WTC11 (cell line): ENCODE measurements at regions not wholly inside any gene's neighbourhood (a gene's known extent, or its start where the extent isn't known, plus 50 kb on each side); places are given as distances from the start of the nearest gene placed in this dataset.
A peak's percentile ranks its signal among the peaks of the same experiment; 100 is the strongest.

ENCODE experiments used
- ATAC-seq: fragments of 200-7000 bp; cut with Tn5 transposase; 2 replicates; pipeline ENCODE4 v1.10.0; 2021; ENCODE audit warnings: mild to moderate bottlenecking, moderate library complexity
- CTCF ChIA-PET: fragments of 300-600 bp; sonication (Branson Sonifier 250); formaldehyde crosslinking; loops from one replicate; lab custom pipeline; 2021; ENCODE audit warnings: antibody characterized with exemption; lab: Charles Lee
- POLR2A ChIA-PET: fragments of 350-600 bp; sonication (Branson Sonifier 250); formaldehyde crosslinking; loops from one replicate; lab custom pipeline; 2021; ENCODE audit warnings: antibody characterized with exemption; lab: Charles Lee
- DNase-seq: peaks from one replicate; pipeline ENCODE4 v3.0.0; 2021; ENCODE audit warnings: low spot score
- H3K27ac Mint-ChIP-seq: 2 replicates; pipeline ENCODE4 v1.8.0; 2021; ENCODE audit warnings: mixed read lengths
- H3K27me3 Mint-ChIP-seq: 2 replicates; pipeline ENCODE4 v1.8.0; 2021; ENCODE audit warnings: low read depth, mild to moderate bottlenecking, moderate library complexity, mixed read lengths
- H3K36me3 Mint-ChIP-seq: 2 replicates; pipeline ENCODE4 v1.8.0; 2021; ENCODE audit warnings: mixed read lengths
- H3K4me1 Mint-ChIP-seq: 2 replicates; pipeline ENCODE4 v1.8.0; 2022; ENCODE audit warnings: mixed read lengths
- H3K4me3 Mint-ChIP-seq: 2 replicates; pipeline ENCODE4 v1.8.0; 2021; ENCODE audit warnings: mild to moderate bottlenecking, moderate library complexity, mixed read lengths
- H3K9me3 Mint-ChIP-seq: 2 replicates; pipeline ENCODE4 v1.8.0; 2021; ENCODE audit warnings: mixed read lengths
- CREB1 ChIP-seq: sonication (generic); formaldehyde crosslinking; IDR thresholded peaks from 2 replicates; pipeline ENCODE4 v1.8.0; 2023; ENCODE audit warnings: mild to moderate bottlenecking, missing genetic modification reagents
- ELF4 ChIP-seq: sonication (generic); formaldehyde crosslinking; IDR thresholded peaks from 2 replicates; pipeline ENCODE4 v1.8.1; 2022; ENCODE audit warnings: low read depth, mild to moderate bottlenecking, moderate library complexity, missing genetic modification reagents
- ESRRA ChIP-seq: sonication (generic); formaldehyde crosslinking; IDR thresholded peaks from 2 replicates; pipeline ENCODE4 v1.8.1; 2022; ENCODE audit warnings: mild to moderate bottlenecking, missing genetic modification reagents, borderline replicate concordance
- FOXJ3 ChIP-seq: sonication (generic); formaldehyde crosslinking; IDR thresholded peaks from 2 replicates; pipeline ENCODE4 v1.9.0; 2021; ENCODE audit warnings: missing genetic modification reagents, mild to moderate bottlenecking, borderline replicate concordance
- FOXP1 ChIP-seq: sonication (generic); formaldehyde crosslinking; IDR thresholded peaks from 2 replicates; pipeline ENCODE4 v1.8.0; 2022; ENCODE audit warnings: missing genetic modification reagents, mild to moderate bottlenecking, moderate library complexity, borderline replicate concordance
- GRHL2 ChIP-seq: fragments of 250-450 bp; sonication (Bioruptor Pico); IDR thresholded peaks from 2 replicates; pipeline ENCODE4 v1.8.0; 2022; ENCODE audit warnings: mild to moderate bottlenecking, moderate library complexity; ENCODE audit not compliant: insufficient replicate concordance, severe bottlenecking
- JAZF1 ChIP-seq: fragments of 250-450 bp; sonication (Bioruptor Pico); IDR thresholded peaks from 2 replicates; pipeline ENCODE4 v1.9.0; 2021; ENCODE audit warnings: moderate library complexity, mild to moderate bottlenecking, inconsistent platforms
- NFATC4 ChIP-seq: fragments of 250-450 bp; sonication (Bioruptor Pico); IDR thresholded peaks from 2 replicates; pipeline ENCODE4 v1.9.0; 2021; ENCODE audit warnings: mild to moderate bottlenecking
- NR1H2 ChIP-seq: sonication (generic); formaldehyde crosslinking; IDR thresholded peaks from 2 replicates; pipeline ENCODE4 v1.9.0; 2021; ENCODE audit warnings: mild to moderate bottlenecking, moderate library complexity, missing genetic modification reagents
- TEAD4 ChIP-seq: sonication (generic); formaldehyde crosslinking; IDR thresholded peaks from 2 replicates; pipeline ENCODE4 v1.8.0; 2022; ENCODE audit warnings: mild to moderate bottlenecking, missing genetic modification reagents
- ZNF138 ChIP-seq: sonication (generic); formaldehyde crosslinking; conservative IDR thresholded peaks from 2 replicates; pipeline ENCODE4 v1.8.1; 2022; ENCODE audit warnings: mild to moderate bottlenecking, moderate library complexity, missing genetic modification reagents
- ZNF317 ChIP-seq: sonication (generic); formaldehyde crosslinking; IDR thresholded peaks from 2 replicates; pipeline ENCODE4 v1.8.1; 2023; ENCODE audit warnings: low read depth, mild to moderate bottlenecking, moderate library complexity, missing genetic modification reagents, borderline replicate concordance
- ZNF671 ChIP-seq: fragments of 250-450 bp; sonication (Bioruptor Pico); IDR thresholded peaks from 2 replicates; pipeline ENCODE4 v1.8.0; 2021; ENCODE audit warnings: mild to moderate bottlenecking
- TF ChIP-seq, protein P1 (sequence below): fragments of 250-450 bp; sonication (Bioruptor Pico); IDR thresholded peaks from 2 replicates; pipeline ENCODE4 v1.9.0; 2021; ENCODE audit warnings: mild to moderate bottlenecking
- TF ChIP-seq, protein P2 (sequence below): sonication (generic); formaldehyde crosslinking; IDR thresholded peaks from 2 replicates; pipeline ENCODE4 v1.8.0; 2022; ENCODE audit warnings: mild to moderate bottlenecking, missing genetic modification reagents
- TF ChIP-seq, protein P3 (sequence below): sonication (generic); formaldehyde crosslinking; IDR thresholded peaks from 2 replicates; pipeline ENCODE4 v1.8.1; 2022; ENCODE audit warnings: mild to moderate bottlenecking, missing genetic modification reagents, moderate library complexity, borderline replicate concordance
- TF ChIP-seq, protein P4 (sequence below): sonication (generic); formaldehyde crosslinking; IDR thresholded peaks from 2 replicates; pipeline ENCODE4 v1.8.0; 2022; ENCODE audit warnings: mild to moderate bottlenecking, missing genetic modification reagents
- TF ChIP-seq, protein P5 (sequence below): fragments of 250-450 bp; sonication (Bioruptor Pico); IDR thresholded peaks from 2 replicates; pipeline ENCODE4 v1.9.0; 2021; ENCODE audit warnings: mild to moderate bottlenecking
- TF ChIP-seq, protein P6 (sequence below): sonication (generic); formaldehyde crosslinking; IDR thresholded peaks from 2 replicates; pipeline ENCODE4 v1.8.1; 2023; ENCODE audit warnings: mild to moderate bottlenecking, moderate library complexity, missing genetic modification reagents

DNA sequence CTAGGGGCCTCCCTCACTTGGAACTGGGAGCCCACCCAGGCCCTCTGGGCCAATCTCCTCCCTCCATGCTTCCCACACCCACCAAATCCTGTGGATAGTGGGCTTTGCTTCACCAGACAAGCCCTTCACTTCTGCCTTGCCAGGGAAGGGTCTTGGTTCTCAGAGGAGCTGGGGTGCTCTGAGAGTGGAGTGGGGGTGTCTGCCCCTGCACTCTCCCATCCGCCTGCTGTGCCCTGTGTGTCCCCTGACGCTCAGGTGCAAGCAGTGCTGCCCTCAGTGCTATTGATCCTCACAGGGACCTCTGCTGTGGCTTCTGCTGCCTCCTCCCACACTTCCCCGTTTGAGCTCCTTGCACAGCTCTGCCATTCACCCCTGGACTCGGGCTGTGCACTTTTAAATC is 117.3 kb upstream of the NKX1-1 start:
- TF ChIP-seq, protein P1, sequence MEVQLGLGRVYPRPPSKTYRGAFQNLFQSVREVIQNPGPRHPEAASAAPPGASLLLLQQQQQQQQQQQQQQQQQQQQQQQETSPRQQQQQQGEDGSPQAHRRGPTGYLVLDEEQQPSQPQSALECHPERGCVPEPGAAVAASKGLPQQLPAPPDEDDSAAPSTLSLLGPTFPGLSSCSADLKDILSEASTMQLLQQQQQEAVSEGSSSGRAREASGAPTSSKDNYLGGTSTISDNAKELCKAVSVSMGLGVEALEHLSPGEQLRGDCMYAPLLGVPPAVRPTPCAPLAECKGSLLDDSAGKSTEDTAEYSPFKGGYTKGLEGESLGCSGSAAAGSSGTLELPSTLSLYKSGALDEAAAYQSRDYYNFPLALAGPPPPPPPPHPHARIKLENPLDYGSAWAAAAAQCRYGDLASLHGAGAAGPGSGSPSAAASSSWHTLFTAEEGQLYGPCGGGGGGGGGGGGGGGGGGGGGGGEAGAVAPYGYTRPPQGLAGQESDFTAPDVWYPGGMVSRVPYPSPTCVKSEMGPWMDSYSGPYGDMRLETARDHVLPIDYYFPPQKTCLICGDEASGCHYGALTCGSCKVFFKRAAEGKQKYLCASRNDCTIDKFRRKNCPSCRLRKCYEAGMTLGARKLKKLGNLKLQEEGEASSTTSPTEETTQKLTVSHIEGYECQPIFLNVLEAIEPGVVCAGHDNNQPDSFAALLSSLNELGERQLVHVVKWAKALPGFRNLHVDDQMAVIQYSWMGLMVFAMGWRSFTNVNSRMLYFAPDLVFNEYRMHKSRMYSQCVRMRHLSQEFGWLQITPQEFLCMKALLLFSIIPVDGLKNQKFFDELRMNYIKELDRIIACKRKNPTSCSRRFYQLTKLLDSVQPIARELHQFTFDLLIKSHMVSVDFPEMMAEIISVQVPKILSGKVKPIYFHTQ (CRISPR knock-in tag), result no peak
- no peak for TF ChIP-seq GRHL2 (CRISPR knock-in tag)
- TF ChIP-seq, protein P2, sequence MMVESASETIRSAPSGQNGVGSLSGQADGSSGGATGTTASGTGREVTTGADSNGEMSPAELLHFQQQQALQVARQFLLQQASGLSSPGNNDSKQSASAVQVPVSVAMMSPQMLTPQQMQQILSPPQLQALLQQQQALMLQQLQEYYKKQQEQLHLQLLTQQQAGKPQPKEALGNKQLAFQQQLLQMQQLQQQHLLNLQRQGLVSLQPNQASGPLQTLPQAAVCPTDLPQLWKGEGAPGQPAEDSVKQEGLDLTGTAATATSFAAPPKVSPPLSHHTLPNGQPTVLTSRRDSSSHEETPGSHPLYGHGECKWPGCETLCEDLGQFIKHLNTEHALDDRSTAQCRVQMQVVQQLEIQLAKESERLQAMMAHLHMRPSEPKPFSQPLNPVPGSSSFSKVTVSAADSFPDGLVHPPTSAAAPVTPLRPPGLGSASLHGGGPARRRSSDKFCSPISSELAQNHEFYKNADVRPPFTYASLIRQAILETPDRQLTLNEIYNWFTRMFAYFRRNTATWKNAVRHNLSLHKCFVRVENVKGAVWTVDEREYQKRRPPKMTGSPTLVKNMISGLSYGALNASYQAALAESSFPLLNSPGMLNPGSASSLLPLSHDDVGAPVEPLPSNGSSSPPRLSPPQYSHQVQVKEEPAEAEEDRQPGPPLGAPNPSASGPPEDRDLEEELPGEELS (CRISPR knock-in tag), result no peak
- TF ChIP-seq TEAD4 (CRISPR knock-in tag), result no peak
- TF ChIP-seq CREB1, result no peak
- TF ChIP-seq, protein P3, sequence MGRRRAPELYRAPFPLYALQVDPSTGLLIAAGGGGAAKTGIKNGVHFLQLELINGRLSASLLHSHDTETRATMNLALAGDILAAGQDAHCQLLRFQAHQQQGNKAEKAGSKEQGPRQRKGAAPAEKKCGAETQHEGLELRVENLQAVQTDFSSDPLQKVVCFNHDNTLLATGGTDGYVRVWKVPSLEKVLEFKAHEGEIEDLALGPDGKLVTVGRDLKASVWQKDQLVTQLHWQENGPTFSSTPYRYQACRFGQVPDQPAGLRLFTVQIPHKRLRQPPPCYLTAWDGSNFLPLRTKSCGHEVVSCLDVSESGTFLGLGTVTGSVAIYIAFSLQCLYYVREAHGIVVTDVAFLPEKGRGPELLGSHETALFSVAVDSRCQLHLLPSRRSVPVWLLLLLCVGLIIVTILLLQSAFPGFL (CRISPR knock-in tag), result no peak
- no peak for TF ChIP-seq ESRRA (CRISPR knock-in tag)
- no peak for TF ChIP-seq ELF4 (CRISPR knock-in tag)
- TF ChIP-seq, protein P4, sequence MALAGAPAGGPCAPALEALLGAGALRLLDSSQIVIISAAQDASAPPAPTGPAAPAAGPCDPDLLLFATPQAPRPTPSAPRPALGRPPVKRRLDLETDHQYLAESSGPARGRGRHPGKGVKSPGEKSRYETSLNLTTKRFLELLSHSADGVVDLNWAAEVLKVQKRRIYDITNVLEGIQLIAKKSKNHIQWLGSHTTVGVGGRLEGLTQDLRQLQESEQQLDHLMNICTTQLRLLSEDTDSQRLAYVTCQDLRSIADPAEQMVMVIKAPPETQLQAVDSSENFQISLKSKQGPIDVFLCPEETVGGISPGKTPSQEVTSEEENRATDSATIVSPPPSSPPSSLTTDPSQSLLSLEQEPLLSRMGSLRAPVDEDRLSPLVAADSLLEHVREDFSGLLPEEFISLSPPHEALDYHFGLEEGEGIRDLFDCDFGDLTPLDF (CRISPR knock-in tag), result no peak
- TF ChIP-seq, protein P5, sequence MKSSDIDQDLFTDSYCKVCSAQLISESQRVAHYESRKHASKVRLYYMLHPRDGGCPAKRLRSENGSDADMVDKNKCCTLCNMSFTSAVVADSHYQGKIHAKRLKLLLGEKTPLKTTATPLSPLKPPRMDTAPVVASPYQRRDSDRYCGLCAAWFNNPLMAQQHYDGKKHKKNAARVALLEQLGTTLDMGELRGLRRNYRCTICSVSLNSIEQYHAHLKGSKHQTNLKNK, result no peak
- TF ChIP-seq, protein P6, sequence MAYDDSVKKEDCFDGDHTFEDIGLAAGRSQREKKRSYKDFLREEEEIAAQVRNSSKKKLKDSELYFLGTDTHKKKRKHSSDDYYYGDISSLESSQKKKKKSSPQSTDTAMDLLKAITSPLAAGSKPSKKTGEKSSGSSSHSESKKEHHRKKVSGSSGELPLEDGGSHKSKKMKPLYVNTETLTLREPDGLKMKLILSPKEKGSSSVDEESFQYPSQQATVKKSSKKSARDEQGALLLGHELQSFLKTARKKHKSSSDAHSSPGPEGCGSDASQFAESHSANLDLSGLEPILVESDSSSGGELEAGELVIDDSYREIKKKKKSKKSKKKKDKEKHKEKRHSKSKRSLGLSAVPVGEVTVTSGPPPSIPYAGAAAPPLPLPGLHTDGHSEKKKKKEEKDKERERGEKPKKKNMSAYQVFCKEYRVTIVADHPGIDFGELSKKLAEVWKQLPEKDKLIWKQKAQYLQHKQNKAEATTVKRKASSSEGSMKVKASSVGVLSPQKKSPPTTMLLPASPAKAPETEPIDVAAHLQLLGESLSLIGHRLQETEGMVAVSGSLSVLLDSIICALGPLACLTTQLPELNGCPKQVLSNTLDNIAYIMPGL (CRISPR knock-in tag), result no peak
- TF ChIP-seq NR1H2 (CRISPR knock-in tag), result no peak
- no peak for TF ChIP-seq ZNF671 (CRISPR knock-in tag)
- TF ChIP-seq FOXJ3 (CRISPR knock-in tag), result no peak
- TF ChIP-seq JAZF1 (CRISPR knock-in tag), result no peak
- no peak for ATAC-seq
- no peak overlapping the region for H3K4me3 Mint-ChIP-seq
- DNase-seq, result peak; percentile 8
- POLR2A ChIA-PET, result no interaction called here
- peaks cover 36% of the 10 kb centered on the region for H3K27me3 Mint-ChIP-seq
- no peaks in the 10 kb centered on the region; the same call in 1 of the 2 replicates for H3K9me3 Mint-ChIP-seq
- CTCF ChIA-PET, result no interaction called here
- no peak overlapping the region for H3K27ac Mint-ChIP-seq
- no peaks in the 10 kb centered on the region for H3K36me3 Mint-ChIP-seq
- no peaks in the 10 kb centered on the region for H3K4me1 Mint-ChIP-seq

DNA sequence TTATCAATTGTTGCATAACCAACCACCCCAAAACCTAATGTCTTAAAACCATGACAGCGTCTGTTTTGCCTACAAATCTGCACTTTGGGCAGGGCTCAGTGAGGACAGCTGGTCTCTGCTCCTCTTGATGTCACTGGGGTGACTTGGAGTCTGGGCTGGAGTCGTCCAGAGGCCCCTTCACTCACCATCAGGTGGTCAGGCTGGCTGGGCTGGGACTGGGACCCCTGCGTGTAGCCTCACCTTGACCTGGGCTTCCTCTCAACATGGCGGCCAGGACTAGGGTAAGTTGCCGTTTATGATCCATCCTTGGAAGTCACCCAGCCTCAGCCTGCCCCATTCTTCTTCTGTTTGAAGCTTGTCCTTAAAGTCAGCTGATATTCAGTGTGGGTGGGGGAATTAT is 116.8 kb upstream of the NKX1-1 start:
- peaks cover 36% of the 10 kb centered on the region for H3K27me3 Mint-ChIP-seq
- DNase-seq (no peak), ATAC-seq (no peak)
- no peaks in the 10 kb centered on the region; the same call in 1 of the 2 replicates for H3K9me3 Mint-ChIP-seq
- ChIA-PET POLR2A (no interaction called here), CTCF (no interaction called here)
- no peaks in the 10 kb centered on the region for H3K4me1 Mint-ChIP-seq
- H3K27ac Mint-ChIP-seq, result no peak overlapping the region
- no peak overlapping the region for H3K4me3 Mint-ChIP-seq
- no peaks in the 10 kb centered on the region for H3K36me3 Mint-ChIP-seq
- TF ChIP-seq FOXP1 (CRISPR knock-in tag) (no peak), NFATC4 (CRISPR knock-in tag) (no peak), ZNF138 (CRISPR knock-in tag) (no peak), CREB1 (no peak), ZNF317 (CRISPR knock-in tag) (no peak)
